Activated naive CD8-positive, alpha-beta T cell treated with anti-CD3 and anti-CD28 coated beads for 36 hours (primary cell): ENCODE measurements at regions not wholly inside any gene's neighbourhood (a gene's known extent, or its start where the extent isn't known, plus 50 kb on each side); places are given as distances from the start of the nearest gene placed in this dataset.

ENCODE experiments used
- DNase-seq: peaks from one replicate; pipeline ENCODE4 v3.0.0; 2021
- H3K27ac Mint-ChIP-seq: one replicate; pipeline ENCODE4 v1.8.0; 2022; ENCODE audit warnings: mild to moderate bottlenecking, moderate library complexity, mixed read lengths
- H3K27me3 Mint-ChIP-seq: one replicate; pipeline ENCODE4 v1.8.0; 2022; ENCODE audit warnings: mild to moderate bottlenecking, mixed read lengths
- H3K36me3 Mint-ChIP-seq: one replicate; pipeline ENCODE4 v1.8.0; 2021; ENCODE audit warnings: mild to moderate bottlenecking, mixed read lengths
- H3K4me1 Mint-ChIP-seq: one replicate; pipeline ENCODE4 v1.8.0; 2021; ENCODE audit warnings: mixed read lengths
- H3K4me3 Mint-ChIP-seq: one replicate; pipeline ENCODE4 v1.8.0; 2022; ENCODE audit warnings: mild to moderate bottlenecking, moderate library complexity, mixed read lengths
- H3K9me3 Mint-ChIP-seq: one replicate; pipeline ENCODE4 v1.8.0; 2022; ENCODE audit warnings: mixed read lengths

GRCh38 chr13:99896369-99897075 lies 75.0 kb downstream of the ZIC5 start:
- no peaks in the 10 kb centered on the region for H3K36me3 Mint-ChIP-seq
- peaks cover 14% of the 10 kb centered on the region for H3K4me1 Mint-ChIP-seq
- no peak overlapping the region for H3K4me3 Mint-ChIP-seq
- no peak for DNase-seq
- H3K27me3 Mint-ChIP-seq, result peaks cover 59% of the 10 kb centered on the region
- H3K9me3 Mint-ChIP-seq, result no peaks in the 10 kb centered on the region
- no peak overlapping the region for H3K27ac Mint-ChIP-seq

GRCh38 chr13:99895444-99896368 lies 75.9 kb downstream of the ZIC5 start:
- no peak for DNase-seq
- peak overlapping the region; percentile 64 for H3K4me3 Mint-ChIP-seq
- H3K4me1 Mint-ChIP-seq, result peaks cover 14% of the 10 kb centered on the region
- no peak overlapping the region for H3K27ac Mint-ChIP-seq
- peaks cover 59% of the 10 kb centered on the region for H3K27me3 Mint-ChIP-seq
- H3K9me3 Mint-ChIP-seq, result no peaks in the 10 kb centered on the region
- H3K36me3 Mint-ChIP-seq, result no peaks in the 10 kb centered on the region

GRCh38 chr13:99894840-99895443 lies 76.6 kb downstream of the ZIC5 start:
- DNase-seq, result no peak
- peaks cover 10% of the 10 kb centered on the region for H3K4me1 Mint-ChIP-seq
- H3K27ac Mint-ChIP-seq, result no peak overlapping the region

GRCh38 chr13:99894105-99894839 lies 77.3 kb downstream of the ZIC5 start:
- Mint-ChIP-seq H3K27me3 (peaks cover 49% of the 10 kb centered on the region), H3K27ac (no peak overlapping the region), H3K4me1 (peaks cover 10% of the 10 kb centered on the region), H3K36me3 (no peaks in the 10 kb centered on the region), H3K9me3 (no peaks in the 10 kb centered on the region), H3K4me3 (peak overlapping the region; percentile 64)
- no peak for DNase-seq

More at GRCh38 chr13:99894840-99895443, 76.6 kb downstream of the ZIC5 start:
- Mint-ChIP-seq H3K9me3 (no peaks in the 10 kb centered on the region), H3K4me3 (peak overlapping the region; percentile 64), H3K36me3 (no peaks in the 10 kb centered on the region), H3K27me3 (peaks cover 51% of the 10 kb centered on the region)

- Mint-ChIP-seq H3K4me1 (peaks cover 10% of the 10 kb centered on the region), H3K36me3 (no peaks in the 10 kb centered on the region), H3K9me3 (no peaks in the 10 kb centered on the region), H3K4me3 (no peak overlapping the region), H3K27ac (no peak overlapping the region), H3K27me3 (peaks cover 41% of the 10 kb centered on the region)
- no peak for DNase-seq
Measured at GRCh38 chr13:99893567-99893966, 78.0 kb downstream of the ZIC5 start.

GRCh38 chr13:99892866-99893504 lies 78.6 kb downstream of the ZIC5 start:
- peaks cover 10% of the 10 kb centered on the region for H3K4me1 Mint-ChIP-seq
- H3K27ac Mint-ChIP-seq, result no peak overlapping the region
- H3K9me3 Mint-ChIP-seq, result no peaks in the 10 kb centered on the region
- no peak for DNase-seq
- no peaks in the 10 kb centered on the region for H3K36me3 Mint-ChIP-seq
- peaks cover 36% of the 10 kb centered on the region for H3K27me3 Mint-ChIP-seq
- H3K4me3 Mint-ChIP-seq, result no peak overlapping the region

GRCh38 chr13:99892196-99892613 lies 79.4 kb downstream of the ZIC5 start:
- peaks cover 10% of the 10 kb centered on the region for H3K4me1 Mint-ChIP-seq
- H3K36me3 Mint-ChIP-seq, result no peaks in the 10 kb centered on the region
- H3K9me3 Mint-ChIP-seq, result no peaks in the 10 kb centered on the region
- peaks cover 28% of the 10 kb centered on the region for H3K27me3 Mint-ChIP-seq
- H3K27ac Mint-ChIP-seq, result no peak overlapping the region
- no peak overlapping the region for H3K4me3 Mint-ChIP-seq
- no peak for DNase-seq

GRCh38 chr13:99886706-99887105 lies 84.9 kb downstream of the ZIC5 start:
- Mint-ChIP-seq H3K27me3 (no peaks in the 10 kb centered on the region), H3K27ac (no peak overlapping the region), H3K4me1 (no peaks in the 10 kb centered on the region), H3K36me3 (no peaks in the 10 kb centered on the region), H3K9me3 (no peaks in the 10 kb centered on the region), H3K4me3 (no peak overlapping the region)
- no peak for DNase-seq

GRCh38 chr13:99884913-99885312 lies 86.7 kb downstream of the ZIC5 start:
- H3K4me3 Mint-ChIP-seq, result no peak overlapping the region
- no peak overlapping the region for H3K27ac Mint-ChIP-seq
- no peaks in the 10 kb centered on the region for H3K4me1 Mint-ChIP-seq
- no peaks in the 10 kb centered on the region for H3K9me3 Mint-ChIP-seq
- H3K27me3 Mint-ChIP-seq, result no peaks in the 10 kb centered on the region
- DNase-seq, result no peak
- H3K36me3 Mint-ChIP-seq, result no peaks in the 10 kb centered on the region

- Mint-ChIP-seq H3K4me3 (no peak overlapping the region), H3K27me3 (no peaks in the 10 kb centered on the region), H3K27ac (no peak overlapping the region), H3K4me1 (no peaks in the 10 kb centered on the region), H3K36me3 (no peaks in the 10 kb centered on the region), H3K9me3 (no peaks in the 10 kb centered on the region)
- DNase-seq, result no peak
Measured at GRCh38 chr13:99883805-99884204, 87.8 kb downstream of the ZIC5 start.

- Mint-ChIP-seq H3K4me3 (no peak overlapping the region), H3K4me1 (no peaks in the 10 kb centered on the region), H3K27me3 (no peaks in the 10 kb centered on the region), H3K36me3 (peaks cover 4% of the 10 kb centered on the region), H3K27ac (no peak overlapping the region), H3K9me3 (no peaks in the 10 kb centered on the region)
- DNase-seq, result no peak
Measured at GRCh38 chr13:99878921-99879610, 92.5 kb downstream of the ZIC5 start.

- DNase-seq, result no peak
- peaks cover 4% of the 10 kb centered on the region for H3K36me3 Mint-ChIP-seq
- H3K27me3 Mint-ChIP-seq, result no peaks in the 10 kb centered on the region
- H3K27ac Mint-ChIP-seq, result no peak overlapping the region
- H3K9me3 Mint-ChIP-seq, result no peaks in the 10 kb centered on the region
- H3K4me1 Mint-ChIP-seq, result no peaks in the 10 kb centered on the region
- H3K4me3 Mint-ChIP-seq, result no peak overlapping the region
Measured at GRCh38 chr13:99876651-99877050, 94.9 kb downstream of the ZIC5 start.

- Mint-ChIP-seq H3K27ac (no peak overlapping the region), H3K4me1 (no peaks in the 10 kb centered on the region), H3K4me3 (no peak overlapping the region), H3K36me3 (peaks cover 4% of the 10 kb centered on the region), H3K27me3 (no peaks in the 10 kb centered on the region), H3K9me3 (no peaks in the 10 kb centered on the region)
- no peak for DNase-seq
Measured at GRCh38 chr13:99875391-99875790, 96.2 kb downstream of the ZIC5 start.
